Smooth muscle cell (in vitro differentiated cells): ENCODE measurements at regions not wholly inside any gene's neighbourhood (a gene's known extent, or its start where the extent isn't known, plus 50 kb on each side); places are given as distances from the start of the nearest gene placed in this dataset.
"Not testable (repeated sequence)": the region's sequence is repeated elsewhere in the genome, so short reads cannot be mapped to it uniquely, and the experiment has no call there.

Experiments
- DNase-seq: peaks from one replicate; lab custom pipeline; 2025; ENCODE audit not compliant: unreplicated experiment; lab: John Stamatoyannopoulos, UW
- H2AFZ ChIP-seq: fragments of 200-600 bp; sonication (generic); 2 replicates; pipeline ENCODE4 v1.6.0; 2016; ENCODE audit warnings: antibody characterized with exemption, low read depth, mild to moderate bottlenecking
- H3F3A ChIP-seq: fragments of 200-600 bp; sonication (generic); 2 replicates; pipeline ENCODE4 v1.6.0; 2017; ENCODE audit warnings: antibody characterized with exemption, low read depth
- H3K27ac ChIP-seq: fragments of 200-600 bp; sonication (generic); 2 replicates; pipeline ENCODE4 v1.5.1; 2016; ENCODE audit warnings: low read depth, mild to moderate bottlenecking
- H3K27me3 ChIP-seq: fragments of 200-600 bp; sonication (generic); 2 replicates; pipeline ENCODE4 v1.6.1; 2016; ENCODE audit warnings: low read depth, mild to moderate bottlenecking
- H3K36me3 ChIP-seq: fragments of 200-600 bp; sonication (generic); 2 replicates; pipeline ENCODE4 v1.5.1; 2016; ENCODE audit warnings: low read depth
- H3K4me1 ChIP-seq: fragments of 200-600 bp; sonication (generic); 2 replicates; pipeline ENCODE4 v1.5.1; 2016; ENCODE audit warnings: low read depth
- H3K4me2 ChIP-seq: fragments of 200-600 bp; sonication (generic); 2 replicates; pipeline ENCODE4 v1.6.0; 2016; ENCODE audit warnings: mild to moderate bottlenecking
- H3K4me3 ChIP-seq: fragments of 200-600 bp; sonication (generic); 2 replicates; pipeline ENCODE4 v1.5.1; 2016; ENCODE audit warnings: mild to moderate bottlenecking
- H3K79me2 ChIP-seq: fragments of 200-600 bp; sonication (generic); 2 replicates; pipeline ENCODE4 v1.6.0; 2016; ENCODE audit warnings: low read depth, mild to moderate bottlenecking
- H3K9ac ChIP-seq: fragments of 200-600 bp; sonication (generic); 2 replicates; pipeline ENCODE4 v1.6.0; 2016; ENCODE audit warnings: low read depth
- H3K9me3 ChIP-seq: fragments of 200-600 bp; sonication (generic); replicated peaks from 2 replicates; pipeline ENCODE4 v1.5.1; 2016; ENCODE audit warnings: low read depth
- H4K20me1 ChIP-seq: fragments of 200-600 bp; sonication (generic); 2 replicates; pipeline ENCODE4 v1.6.0; 2016; ENCODE audit warnings: low read depth
- CTCF ChIP-seq: fragments of 200-600 bp; sonication (generic); IDR thresholded peaks from 2 replicates; pipeline ENCODE4 v1.5.1; 2017; ENCODE audit warnings: borderline replicate concordance, mild to moderate bottlenecking, antibody characterized with exemption; ENCODE audit not compliant: insufficient read depth, poor library complexity, severe bottlenecking
- WGBS: methylation state at CpG from one replicate; pipeline ENCODE4 v1.1.7; 2016; ENCODE audit warnings: low lambda C conversion rate; 5-methylcytosine and 5-hydroxymethylcytosine counted together

- H3K27ac ChIP-seq: no peak overlapping the region
- no peaks in the 10 kb centered on the region for H3F3A ChIP-seq
- H3K27me3 ChIP-seq: no peaks in the 10 kb centered on the region
- H3K4me1 ChIP-seq: no peaks in the 10 kb centered on the region
- H2AFZ ChIP-seq: no peak overlapping the region
- H3K36me3 ChIP-seq: no peaks in the 10 kb centered on the region
- no peak overlapping the region for H3K4me3 ChIP-seq
- no peaks in the 10 kb centered on the region for H3K9me3 ChIP-seq
- DNase-seq: no peak
- TF ChIP-seq CTCF: no peak
- peaks cover 67% of the 10 kb centered on the region for H3K79me2 ChIP-seq
- no peak overlapping the region for H3K9ac ChIP-seq
- no peak overlapping the region for H3K4me2 ChIP-seq
- no peaks in the 10 kb centered on the region for H4K20me1 ChIP-seq
- WGBS: 94% methylated on average over 5 of the region's 5 CpGs
Measured at GRCh38 chr5:56375011-56375410, 141.9 kb upstream of the ANKRD55 start.

- 99% methylated on average over 18 of the region's 31 CpGs for WGBS
- H3K27me3 ChIP-seq, H4K20me1 ChIP-seq, H3K4me1 ChIP-seq, H3K9ac ChIP-seq, H2AFZ ChIP-seq, DNase-seq, H3K27ac ChIP-seq, H3K9me3 ChIP-seq, H3K4me2 ChIP-seq, H3F3A ChIP-seq, H3K4me3 ChIP-seq, H3K36me3 ChIP-seq: not testable (repeated sequence)
- peaks cover 53% of the 10 kb centered on the region for H3K79me2 ChIP-seq
Measured at GRCh38 chr5:56372491-56372890, 139.4 kb upstream of the ANKRD55 start.

- TF ChIP-seq CTCF: no peak
- no peaks in the 10 kb centered on the region for H4K20me1 ChIP-seq
- no peaks in the 10 kb centered on the region for H3K9me3 ChIP-seq
- H3K79me2 ChIP-seq: peaks cover 24% of the 10 kb centered on the region
- H3K27ac ChIP-seq: no peak overlapping the region
- H3K9ac ChIP-seq: no peak overlapping the region
- no peak for DNase-seq
- no peaks in the 10 kb centered on the region for H3F3A ChIP-seq
- H3K27me3 ChIP-seq: no peaks in the 10 kb centered on the region
- H2AFZ ChIP-seq: no peak overlapping the region
- no peak overlapping the region for H3K4me2 ChIP-seq
- WGBS: 84% methylated on average over 3 of the region's 3 CpGs
- H3K4me3 ChIP-seq: no peak overlapping the region
- no peaks in the 10 kb centered on the region for H3K4me1 ChIP-seq
- H3K36me3 ChIP-seq: no peaks in the 10 kb centered on the region
Measured at GRCh38 chr5:56369361-56369811, 136.3 kb upstream of the ANKRD55 start.

GRCh38 chr5:56367748-56368147 lies 134.6 kb upstream of the ANKRD55 start:
- no peaks in the 10 kb centered on the region for H3K27me3 ChIP-seq
- H2AFZ ChIP-seq: no peak overlapping the region
- no peak overlapping the region for H3K4me3 ChIP-seq
- H4K20me1 ChIP-seq: no peaks in the 10 kb centered on the region
- H3K9ac ChIP-seq: no peak overlapping the region
- H3K4me1 ChIP-seq: no peaks in the 10 kb centered on the region
- H3F3A ChIP-seq: no peaks in the 10 kb centered on the region
- peaks cover 13% of the 10 kb centered on the region for H3K79me2 ChIP-seq
- H3K27ac ChIP-seq: no peak overlapping the region
- no peak overlapping the region for H3K4me2 ChIP-seq
- TF ChIP-seq CTCF: no peak
- 91% methylated on average over 2 of the region's 2 CpGs for WGBS
- no peak for DNase-seq
- H3K36me3 ChIP-seq: no peaks in the 10 kb centered on the region
- H3K9me3 ChIP-seq: no peaks in the 10 kb centered on the region
